HL-60/S4 (cell line): ENCODE measurements at regions not wholly inside any gene's neighbourhood (a gene's known extent, or its start where the extent isn't known, plus 50 kb on each side); places are given as distances from the start of the nearest gene placed in this dataset.

Experiments
- in situ Hi-C: fragments of 300-500 bp; cut with MboI; formaldehyde crosslinking; loops from 2 replicates; pipeline ENCODE4 v1.14.3; 2022; ENCODE audit warnings: low sequenced_read_pairs

DNA sequence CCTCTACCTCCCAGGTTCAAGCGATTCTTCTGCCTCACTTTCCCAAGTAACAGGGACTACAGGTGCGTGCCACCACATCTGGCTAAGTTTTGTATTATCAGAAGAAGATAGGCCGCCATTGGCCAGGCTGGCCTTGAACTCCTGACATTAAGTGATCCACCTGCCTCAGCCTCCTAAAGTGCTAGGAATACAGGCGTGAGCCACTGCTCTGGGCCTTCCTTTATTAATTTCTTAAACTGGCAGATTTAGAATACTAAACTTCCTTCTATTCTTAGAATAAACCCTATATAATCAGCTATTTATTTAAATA lies 86.6 kb downstream of the HFE start:
- in situ Hi-C loops = no loop called here

DNA sequence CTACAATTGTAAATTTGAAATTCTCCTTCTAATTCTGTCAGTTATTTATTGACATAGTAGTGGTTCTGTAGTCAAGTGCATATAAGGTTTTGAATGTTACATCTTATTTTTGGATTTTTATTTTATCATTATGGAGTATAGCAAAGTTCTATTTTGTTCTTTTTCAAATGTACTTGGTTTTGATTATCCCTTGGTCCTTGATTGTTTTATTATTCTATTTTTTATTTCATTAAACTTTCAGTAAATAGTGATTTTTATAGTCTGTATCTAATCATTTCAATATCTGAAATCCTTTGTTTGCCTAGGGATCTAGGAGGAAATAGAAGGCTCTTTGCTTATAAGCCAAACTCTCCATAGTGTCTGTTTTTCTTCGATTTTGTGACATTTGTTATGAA lies 87.8 kb downstream of the HFE start:
- in situ Hi-C loops = no loop called here

DNA sequence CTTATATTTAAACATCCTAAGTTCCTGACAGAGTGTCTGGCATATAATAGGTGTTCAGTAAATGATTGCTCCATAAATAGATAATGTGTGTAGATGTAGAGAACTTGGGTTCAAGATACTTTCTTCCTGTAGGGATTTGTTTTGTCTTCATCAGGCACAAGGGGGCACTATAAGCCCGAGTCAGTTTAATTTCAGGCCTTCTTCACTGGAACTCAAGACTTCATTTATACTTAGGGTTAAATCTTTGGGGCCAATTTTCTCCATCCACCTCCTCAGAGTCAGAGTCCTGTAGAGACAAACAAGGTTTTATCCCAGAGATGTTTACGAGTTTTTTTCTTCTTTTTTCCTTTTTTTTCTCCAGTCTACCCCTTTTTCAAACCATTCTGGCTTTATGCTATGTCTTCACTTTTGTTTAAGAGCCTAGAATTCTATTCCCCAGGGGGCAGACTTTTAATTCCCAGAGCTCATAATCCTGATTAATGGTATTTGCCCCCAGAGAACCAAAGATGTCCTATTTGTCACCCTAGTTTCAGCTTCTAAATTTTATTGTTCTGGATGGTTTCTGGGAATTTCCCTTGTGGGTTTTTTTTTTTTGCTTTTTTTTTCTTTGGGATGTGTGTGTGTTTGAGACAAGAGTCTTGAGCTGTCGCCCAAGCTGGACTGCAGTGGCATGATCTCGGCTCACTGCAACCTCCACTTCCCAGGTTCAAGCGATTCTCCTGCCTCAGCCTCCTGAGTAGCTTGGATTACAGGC lies 88.4 kb downstream of the HFE start:
- in situ Hi-C loops = no loop called here

DNA sequence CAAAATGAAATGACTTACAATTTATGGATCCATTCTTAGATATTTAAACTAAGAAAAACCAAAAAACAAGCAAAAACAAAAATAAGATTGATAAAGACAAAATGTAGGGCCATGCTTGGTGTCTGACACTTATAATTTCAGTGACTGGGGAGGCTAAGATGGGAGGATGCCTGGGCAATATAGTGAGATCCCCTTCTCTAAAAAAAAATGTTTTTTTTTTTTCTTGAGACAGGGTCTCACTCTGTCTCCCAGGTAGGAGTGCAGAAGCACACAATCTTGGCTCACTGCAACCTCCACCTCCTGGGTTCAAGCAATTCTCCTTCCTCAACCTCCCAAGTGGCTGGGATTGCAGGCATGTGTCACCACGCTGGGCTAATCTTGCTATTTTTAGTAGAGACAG lies 92.4 kb downstream of the HFE start:
- in situ Hi-C loops = loop anchor here (10.0 kb wide), 1 partner anchor 385 kb away; no protein-coding TSS in a partner anchor

DNA sequence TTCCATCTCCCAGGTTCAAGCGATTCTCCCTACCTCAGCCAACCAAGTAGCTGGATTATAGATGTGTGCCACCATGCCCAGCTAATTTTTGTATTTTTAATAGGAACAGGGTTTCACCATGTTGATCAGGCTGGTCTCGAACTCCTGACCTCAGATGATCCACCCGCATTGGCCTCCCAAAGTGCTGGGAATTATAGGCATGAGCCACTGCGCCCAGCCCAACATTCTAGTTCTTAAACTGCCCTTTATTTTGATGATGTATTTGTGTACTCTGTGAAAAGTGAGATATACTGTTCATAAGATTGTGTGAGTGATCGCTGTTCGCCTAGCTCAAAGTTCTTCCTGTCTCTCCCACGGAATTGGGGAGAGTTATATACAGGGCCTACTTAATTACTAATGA lies 93.1 kb downstream of the HFE start:
- in situ Hi-C loops = loop anchor here (10.0 kb wide), 1 partner anchor 384 kb away; no protein-coding TSS in a partner anchor

GRCh38 chr6:26183237-26183580 lies 96.0 kb downstream of the HFE start:
- in situ Hi-C loops = loop anchor here (10.0 kb wide), 1 partner anchor 382 kb away; no protein-coding TSS in a partner anchor

- in situ Hi-C loops = loop anchor here (10.0 kb wide), 1 partner anchor 381 kb away; no protein-coding TSS in a partner anchor
These were observed 96.5 kb downstream of the HFE start for GRCh38 chr6:26183581-26184366.

GRCh38 chr6:26184367-26184891 lies 97.2 kb downstream of the HFE start:
- in situ Hi-C loops = loop anchor here (10.0 kb wide), 1 partner anchor 380 kb away; no protein-coding TSS in a partner anchor

GRCh38 chr6:26185004-26185403 lies 97.8 kb downstream of the HFE start:
- in situ Hi-C loops = loop anchor here (10.0 kb wide), 1 partner anchor 380 kb away; no protein-coding TSS in a partner anchor

GRCh38 chr6:26185802-26186201 lies 98.6 kb downstream of the HFE start:
- in situ Hi-C loops = loop anchor here (10.0 kb wide), 1 partner anchor 379 kb away; no protein-coding TSS in a partner anchor

DNA sequence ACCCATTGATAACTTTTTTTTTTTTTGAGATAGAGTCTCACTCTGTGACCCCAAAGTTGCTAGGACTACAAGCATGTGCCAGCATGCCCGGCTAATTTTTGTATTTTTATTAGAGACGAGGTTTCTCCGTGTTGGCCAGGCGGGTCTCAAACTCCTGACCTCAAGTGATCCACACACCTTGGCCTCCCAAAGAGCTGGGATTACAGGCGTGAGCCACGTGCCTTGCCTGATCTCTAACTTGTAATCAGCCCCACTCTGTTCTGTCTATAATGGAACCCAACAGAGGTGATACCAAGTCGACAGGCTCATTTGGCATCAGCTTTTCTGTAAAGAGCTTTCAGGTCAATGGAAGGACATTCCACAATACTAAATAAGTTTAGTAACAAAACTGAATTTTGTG lies 99.4 kb downstream of the HFE start:
- in situ Hi-C loops = loop anchor here (10.0 kb wide), 1 partner anchor 378 kb away; no protein-coding TSS in a partner anchor

DNA sequence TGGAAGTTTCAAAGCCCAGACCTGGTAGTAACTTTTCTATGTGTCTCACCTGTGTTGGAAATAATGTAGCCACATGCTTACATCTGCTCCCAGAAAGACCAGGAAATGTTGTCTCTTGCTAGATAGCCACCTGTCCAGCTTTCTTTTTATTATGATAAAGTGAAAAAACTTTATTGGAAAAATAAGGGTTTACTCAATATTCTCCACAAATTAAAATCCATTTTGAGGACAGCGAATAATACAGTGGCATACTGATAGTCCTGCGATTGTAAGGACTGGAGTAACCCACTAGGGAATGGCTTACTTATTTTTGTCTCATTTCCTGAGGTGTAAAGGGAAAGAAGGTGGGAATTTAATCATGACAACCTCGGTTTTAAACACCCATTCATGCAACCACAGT lies 100.1 kb downstream of the HFE start:
- in situ Hi-C loops = loop anchor here (10.0 kb wide), 1 partner anchor 378 kb away; no protein-coding TSS in a partner anchor

GRCh38 chr6:26187981-26188635 lies 100.9 kb downstream of the HFE start:
- in situ Hi-C loops = loop anchor here (10.0 kb wide), 1 partner anchor 377 kb away; no protein-coding TSS in a partner anchor

DNA sequence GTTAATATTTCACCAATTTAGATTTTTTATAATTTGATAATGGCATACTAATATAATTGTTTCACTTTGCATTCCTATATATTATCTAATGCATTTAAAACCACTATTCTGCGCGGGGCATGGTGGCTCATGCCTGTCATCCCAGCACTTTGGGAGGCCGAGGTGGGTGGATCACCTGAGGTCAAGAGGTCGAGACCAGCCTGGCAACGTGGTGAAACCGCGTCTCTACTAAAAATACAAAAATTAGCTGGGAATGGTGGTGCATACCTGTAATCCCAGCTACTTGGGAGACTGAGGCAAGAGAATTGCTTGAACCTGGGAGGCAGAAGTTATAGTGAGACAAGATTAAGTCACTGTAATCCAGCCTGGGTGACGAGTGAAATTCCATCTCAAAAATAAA lies 104.3 kb downstream of the HFE start:
- in situ Hi-C loops = loop anchor here (10.0 kb wide), 3 partner anchors 157 to 1703 kb away; a partner anchor contains a TSS

- in situ Hi-C loops = loop anchor here (10.0 kb wide), 3 partner anchors 159 to 1701 kb away; a partner anchor contains a TSS
These were observed 106.5 kb downstream of the HFE start for GRCh38 chr6:26193467-26194328.

DNA sequence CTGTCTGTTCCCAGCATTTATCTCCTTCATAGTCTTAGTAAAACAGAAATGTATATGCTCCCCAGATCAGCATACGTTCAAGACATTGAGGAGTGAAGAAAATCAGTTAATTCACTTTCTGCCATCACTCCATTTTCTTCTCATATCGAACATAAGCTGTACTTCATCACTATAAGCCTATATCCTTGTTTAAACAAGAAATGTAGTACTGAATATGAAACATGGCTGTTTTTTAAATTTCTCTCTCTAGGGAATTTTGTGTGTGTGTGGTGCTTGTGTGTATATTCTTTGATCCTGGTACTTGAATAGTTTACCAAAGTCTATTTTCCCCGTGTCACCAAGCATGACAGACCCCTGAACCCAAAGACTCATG lies 107.1 kb downstream of the HFE start:
- in situ Hi-C loops = loop anchor here (10.0 kb wide), 3 partner anchors 160 to 1700 kb away; a partner anchor contains a TSS

GRCh38 chr6:26194816-26195375 lies 107.7 kb downstream of the HFE start:
- in situ Hi-C loops = loop anchor here (5.0 to 10.0 kb wide), 4 partner anchors 160 to 1700 kb away; a partner anchor contains a TSS

GRCh38 chr6:26195376-26195923 lies 108.2 kb downstream of the HFE start:
- in situ Hi-C loops = loop anchor here (5.0 to 10.0 kb wide), 4 partner anchors 161 to 1699 kb away; a partner anchor contains a TSS
